Stimulated activated CD8-positive, alpha-beta memory T cell treated with anti-CD3 and anti-CD28 coated beads, Interleukin-4, amount 100 ng/mL, for 1 hour (primary cell): ENCODE measurements at regions not wholly inside any gene's neighbourhood (a gene's known extent, or its start where the extent isn't known, plus 50 kb on each side); places are given as distances from the start of the nearest gene placed in this dataset.
"Not testable (repeated sequence)": the region's sequence is repeated elsewhere in the genome, so short reads cannot be mapped to it uniquely, and the experiment has no call there.

Experiments used
- DNase-seq, 2 donors: peaks; one replicate each; pipeline ENCODE4 v3.0.0-alpha.2; 2020; ENCODE audit warnings: low read depth in 2 of 2, low spot score in 1 of 2

DNA sequence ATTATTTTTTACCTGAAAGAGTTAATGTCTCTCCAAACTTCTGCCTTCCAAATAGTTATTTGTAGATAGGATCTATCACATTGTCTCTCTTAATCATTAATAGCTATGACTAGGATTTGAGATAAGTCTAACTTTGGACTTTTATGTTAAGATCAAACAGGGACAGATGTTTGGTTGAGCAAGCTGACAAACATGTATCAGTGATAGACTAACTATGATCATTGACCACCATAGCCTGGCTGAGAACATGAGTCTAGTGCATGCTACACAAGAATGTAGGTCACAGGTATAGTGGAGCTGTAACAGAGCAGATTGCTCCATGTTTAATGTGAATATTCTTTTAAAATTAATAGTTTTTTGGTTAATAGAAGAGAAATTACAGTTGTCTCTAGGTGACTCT, 52.0 kb downstream of the SYT15B start:
- not testable (repeated sequence) for DNase-seq

DNA sequence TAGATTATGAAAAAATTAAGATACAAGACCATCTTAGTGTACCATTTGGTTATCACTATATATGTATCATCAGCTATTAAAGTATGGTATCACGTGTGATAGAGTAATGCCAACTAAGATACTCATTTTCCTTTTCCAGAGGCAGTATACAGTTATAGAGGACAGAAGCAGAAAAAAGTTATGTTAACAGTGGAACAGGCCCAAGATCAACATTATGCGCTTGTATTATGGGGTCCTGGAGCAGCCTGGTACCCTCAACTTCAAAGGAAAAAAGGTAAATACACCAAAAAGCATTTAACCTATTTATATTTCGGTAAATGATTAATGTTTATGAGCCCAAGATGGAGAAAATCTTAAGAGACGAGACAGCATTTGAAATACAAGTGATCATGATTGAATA, 52.9 kb downstream of the SYT15B start:
- DNase-seq, result not testable (repeated sequence)

DNA sequence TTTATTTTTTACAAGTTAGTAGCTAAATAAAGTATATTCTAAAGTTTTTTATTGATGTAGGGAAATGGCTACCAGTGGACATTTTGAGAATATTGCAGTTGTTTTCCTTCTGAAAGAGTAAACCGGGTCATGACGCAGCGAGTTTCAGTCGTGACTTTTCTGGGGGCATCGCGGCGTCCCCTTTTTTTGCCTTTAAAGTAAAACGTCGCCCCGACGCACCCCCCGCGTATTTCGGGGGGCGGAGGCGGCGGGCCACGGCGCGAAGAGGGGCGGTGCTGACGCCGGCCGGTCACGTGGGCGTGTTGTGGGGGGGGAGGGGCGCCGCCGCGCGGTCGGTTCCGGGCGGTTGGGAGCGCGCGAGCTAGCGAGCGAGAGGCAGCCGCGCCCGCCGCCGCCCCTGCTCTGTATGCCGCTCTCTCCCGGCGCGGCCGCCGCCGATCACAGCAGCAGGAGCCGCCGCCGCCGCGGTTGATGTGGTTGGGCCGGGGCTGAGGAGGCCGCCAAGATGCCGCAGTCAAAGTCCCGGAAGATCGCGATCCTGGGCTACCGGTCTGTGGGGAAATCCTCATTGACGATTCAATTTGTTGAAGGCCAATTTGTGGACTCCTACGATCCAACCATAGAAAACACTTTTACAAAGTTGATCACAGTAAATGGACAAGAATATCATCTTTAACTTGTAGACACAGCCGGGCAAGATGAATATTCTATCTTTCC, 57.5 kb downstream of the SYT15B start:
- DNase-seq, result peak; percentile 35 to 42

DNA sequence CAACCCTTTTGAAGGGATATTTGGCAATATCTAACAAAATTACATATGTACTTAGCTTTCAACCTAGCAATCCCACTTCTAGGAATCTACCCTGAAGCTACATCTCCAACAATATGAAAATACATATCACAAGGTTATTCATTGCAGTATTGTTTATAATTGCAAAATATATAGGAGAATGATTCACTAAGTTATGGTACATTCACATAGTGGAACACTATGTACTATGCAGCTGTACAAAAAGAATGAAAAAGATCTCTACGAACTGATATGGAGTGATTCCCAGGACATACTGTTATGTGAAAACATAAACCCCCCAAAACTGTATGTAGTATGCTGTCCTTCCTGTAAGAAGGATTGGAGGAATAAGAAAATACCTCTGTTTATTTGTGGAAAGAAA, 62.1 kb downstream of the SYT15B start:
- DNase-seq, result not testable (repeated sequence)

DNA sequence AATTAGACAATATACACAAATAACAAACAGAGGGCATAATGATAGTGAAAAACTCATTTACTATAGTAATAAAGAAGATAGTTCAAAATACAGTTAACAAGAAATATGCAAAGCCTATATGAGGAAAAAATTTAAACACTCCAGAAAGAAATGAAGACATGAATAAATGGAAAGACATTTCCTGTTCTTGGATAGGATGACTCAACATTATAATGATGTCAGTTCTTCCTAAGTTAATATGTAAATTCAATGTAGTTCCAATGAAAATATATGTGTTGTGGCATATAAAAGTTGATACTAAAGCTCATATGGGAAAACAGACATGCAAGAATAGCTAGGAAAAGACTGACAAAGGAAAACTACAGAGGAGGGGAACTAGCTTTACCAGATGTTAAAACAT, 63.5 kb downstream of the SYT15B start:
- not testable (repeated sequence) for DNase-seq

DNA sequence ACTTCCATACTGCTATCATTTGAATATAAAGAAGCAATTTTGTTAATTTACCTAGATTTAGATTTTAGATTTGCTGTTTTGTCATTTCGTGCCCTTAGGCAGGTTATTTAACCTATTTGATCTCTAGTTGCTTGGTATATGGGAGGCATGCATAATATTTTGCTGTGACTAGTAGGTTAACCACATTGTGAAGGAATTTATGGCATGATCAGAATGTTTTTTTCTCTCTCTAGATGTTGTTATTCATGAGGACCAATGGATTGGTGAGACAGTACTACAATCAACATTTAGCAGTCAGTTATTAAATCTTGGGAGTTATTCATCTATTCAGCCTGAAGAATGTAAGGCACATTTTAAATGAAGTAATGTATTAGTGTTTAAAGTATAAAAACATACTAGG, 67.2 kb downstream of the SYT15B start:
- DNase-seq, result not testable (repeated sequence)

DNA sequence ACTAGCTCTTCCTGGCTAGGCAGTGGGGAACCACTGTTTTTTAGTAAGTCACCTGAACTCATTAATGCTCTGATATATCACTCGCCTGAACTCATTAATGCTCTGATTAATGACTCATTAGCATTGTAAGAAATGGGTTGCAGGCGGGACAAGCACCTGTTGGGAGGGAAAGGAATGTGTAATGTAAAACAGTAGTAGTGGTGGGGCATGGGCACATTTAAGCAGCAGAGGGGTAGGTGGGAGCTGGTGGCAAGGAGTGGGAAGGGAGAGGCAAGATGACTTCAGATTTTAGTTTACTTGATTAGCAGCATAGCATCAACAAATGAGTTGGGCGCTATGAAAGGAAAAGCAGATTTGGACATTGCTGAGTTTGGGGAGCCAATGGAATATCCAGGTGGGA, 68.2 kb downstream of the SYT15B start:
- DNase-seq, result not testable (repeated sequence)

DNA sequence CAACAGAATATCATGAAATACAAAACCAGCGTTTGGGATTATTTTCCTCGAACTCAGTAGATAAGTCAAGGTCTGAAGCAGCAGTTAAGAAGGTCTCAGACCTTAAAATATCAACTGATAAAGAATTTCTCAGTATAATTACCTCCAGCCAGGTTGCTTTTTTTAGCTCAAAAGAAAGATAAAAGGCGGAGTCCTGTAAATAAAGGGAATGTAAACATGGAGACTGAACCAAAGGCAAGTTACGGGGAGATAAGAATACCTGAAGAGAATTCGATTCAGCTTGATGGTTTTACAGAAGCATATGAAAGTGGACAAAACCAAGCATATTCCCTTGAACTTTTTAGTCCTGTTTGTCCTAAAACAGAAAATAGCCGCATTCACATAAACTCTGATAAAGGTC, 73.1 kb downstream of the SYT15B start:
- not testable (repeated sequence) for DNase-seq

DNA sequence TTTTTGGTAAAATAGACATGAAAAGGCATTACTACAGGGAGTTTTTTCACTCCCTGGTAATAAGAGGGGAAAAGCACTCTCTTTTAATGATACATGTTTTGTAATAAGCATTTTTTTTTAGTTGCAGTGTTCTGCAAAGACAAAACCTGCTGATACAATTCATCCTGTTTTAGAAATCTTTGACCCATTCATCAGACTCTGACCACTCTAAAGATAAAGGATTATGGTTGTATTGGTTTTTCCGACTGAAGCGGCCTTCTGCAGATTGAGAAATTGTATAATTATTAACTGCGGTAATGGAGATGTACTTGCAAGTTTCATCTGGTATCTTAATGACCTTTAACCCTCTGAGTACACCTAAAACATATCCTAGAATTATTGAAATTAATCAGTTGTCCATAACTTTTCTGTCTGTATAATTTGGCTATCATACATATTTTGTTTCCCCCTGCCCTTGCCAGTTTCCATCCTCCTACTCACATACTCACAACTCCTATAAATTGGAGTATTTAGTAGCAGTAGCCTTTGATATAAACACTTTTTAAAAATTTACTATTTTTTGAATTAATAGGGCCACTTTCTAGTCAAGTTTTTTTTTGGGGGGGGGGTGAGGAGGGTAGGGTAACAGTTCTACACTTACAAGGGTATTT, 79.4 kb downstream of the SYT15B start:
- not testable (repeated sequence) for DNase-seq

DNA sequence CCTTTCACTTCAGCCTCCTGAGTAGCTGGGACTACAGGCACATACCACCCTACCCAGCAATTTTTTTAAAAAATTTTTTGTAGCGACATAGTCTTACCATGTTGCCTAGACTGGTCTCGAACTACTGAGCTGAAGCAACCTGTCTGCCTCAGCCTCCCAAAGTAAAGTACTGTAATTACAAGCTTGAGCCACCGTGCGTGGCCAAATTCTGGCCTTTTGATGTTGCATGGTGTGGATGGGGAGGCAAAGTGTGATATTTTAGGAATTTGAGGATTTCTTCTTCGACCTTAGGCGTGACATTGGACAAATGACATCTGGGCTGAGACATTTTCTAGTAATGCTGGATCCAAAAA, 81.8 kb downstream of the SYT15B start:
- DNase-seq, result not testable (repeated sequence)

DNA sequence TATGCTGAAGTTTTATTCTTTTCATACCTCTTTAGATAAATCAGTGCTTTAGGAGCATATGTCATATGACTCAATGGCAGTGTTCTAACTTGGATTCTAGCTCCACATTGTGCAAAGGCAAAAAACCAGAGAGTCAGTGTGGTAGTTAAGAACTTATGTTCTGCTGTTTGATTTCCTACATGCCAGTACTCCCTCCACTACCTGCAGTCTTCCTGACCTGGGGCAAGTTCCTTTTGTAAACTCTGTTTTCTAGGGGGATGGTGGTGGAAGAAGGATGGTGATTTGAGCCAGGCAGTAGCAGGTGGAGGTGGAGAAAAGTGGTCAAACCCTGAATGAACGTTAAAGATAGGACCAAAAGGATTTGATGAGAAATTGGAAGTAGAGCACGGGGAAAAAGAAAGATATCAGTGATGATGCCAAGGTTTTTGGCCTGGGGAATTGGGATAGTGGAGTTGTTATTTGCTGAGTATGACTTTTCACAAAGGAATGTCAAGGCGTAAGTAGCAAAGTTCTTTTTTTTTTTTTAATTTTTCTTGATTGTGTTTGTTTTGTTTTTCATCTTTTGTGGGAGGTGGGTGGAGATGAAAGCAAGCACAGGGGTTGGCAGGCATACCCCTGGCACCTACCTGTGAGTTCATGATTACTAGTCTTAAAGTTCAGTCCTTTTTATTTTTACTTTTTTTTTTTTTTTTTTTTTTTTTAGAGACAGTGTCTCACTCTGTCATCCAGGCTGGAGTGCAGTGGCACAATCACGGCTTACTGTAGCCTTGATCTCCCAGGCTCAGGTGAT, 82.3 kb downstream of the SYT15B start:
- DNase-seq, result not testable (repeated sequence)

DNA sequence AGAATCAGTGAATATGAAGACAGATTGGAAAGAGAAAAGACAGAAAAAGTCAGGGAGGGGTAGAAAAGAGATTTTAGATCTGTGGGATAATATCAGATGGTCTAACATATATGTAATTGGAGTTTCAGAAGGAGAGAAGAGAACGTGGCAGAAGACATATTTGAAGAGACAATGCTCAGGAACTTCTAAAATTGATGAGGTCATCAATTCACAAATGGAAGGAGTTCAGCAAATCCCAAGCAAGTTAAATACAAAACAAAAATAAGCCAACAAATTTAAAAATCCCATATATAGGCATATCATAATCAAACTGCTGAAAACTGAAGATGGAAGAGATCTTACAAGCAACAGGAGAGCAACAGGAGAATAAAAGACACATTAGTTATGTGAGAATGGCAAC, 87.3 kb downstream of the SYT15B start:
- DNase-seq, result not testable (repeated sequence)

DNA sequence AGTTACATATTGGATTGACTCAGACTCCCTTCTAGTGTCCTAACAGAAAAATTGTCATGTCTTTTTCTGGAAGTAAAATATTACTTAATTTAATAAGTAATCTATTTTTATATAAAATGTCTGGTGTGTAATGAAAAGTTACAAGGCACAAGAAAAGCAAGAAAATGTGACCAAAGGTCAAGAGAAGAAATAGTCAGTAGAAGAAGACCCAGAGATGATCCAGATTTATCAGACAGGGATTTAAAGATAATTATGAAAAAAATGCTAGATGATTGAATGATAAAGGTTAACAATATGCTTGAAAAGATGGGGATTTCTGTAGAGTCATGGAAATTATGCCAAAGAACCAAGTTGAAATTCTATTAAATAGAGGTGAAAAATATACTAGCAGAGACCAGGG, 87.8 kb downstream of the SYT15B start:
- not testable (repeated sequence) for DNase-seq

DNA sequence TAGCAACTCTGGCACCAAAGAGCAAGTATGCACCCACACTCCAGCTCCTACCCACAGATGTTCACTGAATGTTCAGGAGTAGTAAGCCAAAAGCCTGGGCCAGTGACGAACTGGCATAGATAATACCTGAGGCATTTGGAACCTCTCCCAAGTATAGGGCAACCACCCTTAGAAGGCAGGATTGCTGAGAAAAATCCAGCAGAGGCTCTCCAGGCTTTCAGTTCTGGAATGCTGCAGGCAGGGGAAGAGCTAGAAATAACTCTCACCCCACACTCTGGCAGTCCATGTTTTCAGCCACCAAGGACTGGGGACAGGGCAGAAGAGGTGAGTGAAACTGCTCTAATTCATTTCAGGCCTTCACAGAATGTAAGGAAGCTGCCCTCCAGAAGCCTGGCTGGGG, 90.3 kb downstream of the SYT15B start:
- not testable (repeated sequence) for DNase-seq

DNA sequence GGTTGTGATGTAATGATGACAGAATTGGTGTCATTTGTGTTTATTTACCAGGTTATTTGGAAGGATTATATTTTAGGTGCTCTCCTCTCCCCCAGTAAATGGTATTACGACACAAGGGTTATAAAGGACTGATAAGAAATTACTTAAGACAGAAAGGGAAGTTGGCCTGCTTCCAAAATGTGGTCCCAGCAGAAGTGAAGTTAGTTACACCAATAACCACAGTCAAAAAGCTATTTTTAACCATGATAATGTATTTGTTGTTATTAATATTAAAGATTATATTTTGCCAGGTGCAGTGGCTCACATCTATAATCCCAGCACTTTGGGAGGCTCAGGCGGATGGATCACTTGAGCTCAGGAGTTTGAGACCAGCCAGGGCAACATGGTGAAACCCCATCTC, 92.5 kb downstream of the SYT15B start:
- DNase-seq, result not testable (repeated sequence)

DNA sequence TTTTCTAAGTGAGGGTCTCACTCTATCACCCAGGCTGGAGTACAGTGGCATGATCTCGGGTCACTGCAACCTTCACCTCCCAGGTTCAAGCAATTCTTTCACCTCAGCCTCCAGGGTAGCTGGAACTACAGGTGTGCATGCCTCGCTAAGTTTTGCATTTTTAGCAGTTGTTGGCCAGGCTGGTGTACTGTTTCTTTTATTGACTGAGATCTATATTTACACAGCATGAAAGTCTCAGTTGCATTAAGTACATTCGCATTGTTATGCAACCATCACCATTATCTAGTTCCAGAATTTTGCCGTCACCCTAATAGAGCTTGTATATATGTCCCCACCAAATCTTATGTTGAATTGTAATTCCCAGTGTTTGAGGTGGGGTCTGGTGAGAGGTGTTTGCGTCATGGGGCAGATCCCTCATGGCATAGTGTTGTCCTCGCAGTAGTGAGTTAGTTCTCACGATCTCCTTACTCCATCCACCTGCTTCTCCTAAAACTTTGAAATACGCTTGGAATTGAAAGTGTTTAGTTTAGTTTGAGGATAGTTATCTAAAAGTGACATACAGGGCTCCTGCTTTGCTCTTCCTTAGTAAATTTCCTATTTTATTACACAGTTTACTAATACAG, 101.3 kb downstream of the SYT15B start:
- DNase-seq, result not testable (repeated sequence)

DNA sequence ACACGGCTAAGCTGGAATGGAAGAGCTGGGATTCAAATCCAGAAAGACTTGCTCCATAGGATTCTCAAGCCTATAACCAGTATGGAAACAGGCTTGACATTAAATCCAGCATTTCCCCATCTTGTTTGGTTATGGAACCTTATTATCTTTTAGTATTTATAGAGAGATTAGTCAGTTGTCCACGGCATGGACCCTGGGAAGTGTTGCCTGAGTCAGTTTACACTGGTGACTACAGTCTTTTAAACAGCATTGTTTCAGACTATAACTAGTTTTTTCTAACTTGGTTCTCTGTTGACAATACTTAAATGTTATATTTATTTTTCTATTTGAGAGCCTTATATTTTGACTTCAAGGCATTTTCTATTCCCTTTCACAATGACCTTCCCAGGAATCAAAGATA, 106.7 kb downstream of the SYT15B start:
- not testable (repeated sequence) for DNase-seq

DNA sequence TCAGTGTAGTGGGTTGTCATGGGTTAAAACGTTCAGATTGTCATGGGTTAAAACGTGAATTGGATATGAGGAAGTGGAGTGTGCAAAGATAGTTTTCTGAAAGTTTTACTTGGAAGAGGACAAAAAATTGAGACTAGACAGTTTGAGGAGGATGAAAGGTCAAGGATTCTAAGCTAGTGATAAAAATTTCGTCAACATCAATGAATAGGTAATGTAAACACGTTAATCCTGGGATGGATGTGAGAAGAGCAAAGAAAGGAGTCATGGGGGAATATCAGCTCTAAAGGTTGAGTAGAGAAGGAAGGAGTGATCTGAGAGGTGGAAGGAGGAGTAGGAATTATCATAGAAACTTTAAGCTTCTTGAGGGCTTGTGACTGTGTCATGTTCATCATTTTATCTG, 109.2 kb downstream of the SYT15B start:
- not testable (repeated sequence) for DNase-seq

DNA sequence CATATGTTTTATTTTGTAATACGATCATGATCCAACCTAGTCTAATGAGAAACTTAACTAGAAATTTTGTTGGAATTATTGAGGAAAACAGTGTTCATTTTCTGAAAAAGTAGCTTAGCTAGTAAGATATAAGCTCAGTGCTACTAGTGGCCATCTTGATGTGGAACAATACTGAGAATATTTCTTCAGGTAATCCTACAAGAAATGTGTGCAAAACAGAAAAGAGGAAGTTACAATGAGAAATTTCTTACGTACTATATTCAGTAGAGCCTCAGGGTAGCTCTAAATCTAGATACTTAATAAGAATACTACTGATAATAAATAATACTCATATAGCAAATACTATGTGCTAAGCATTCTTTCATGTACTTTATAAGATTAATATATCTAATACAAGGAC, 114.8 kb downstream of the SYT15B start:
- DNase-seq, result not testable (repeated sequence)

DNA sequence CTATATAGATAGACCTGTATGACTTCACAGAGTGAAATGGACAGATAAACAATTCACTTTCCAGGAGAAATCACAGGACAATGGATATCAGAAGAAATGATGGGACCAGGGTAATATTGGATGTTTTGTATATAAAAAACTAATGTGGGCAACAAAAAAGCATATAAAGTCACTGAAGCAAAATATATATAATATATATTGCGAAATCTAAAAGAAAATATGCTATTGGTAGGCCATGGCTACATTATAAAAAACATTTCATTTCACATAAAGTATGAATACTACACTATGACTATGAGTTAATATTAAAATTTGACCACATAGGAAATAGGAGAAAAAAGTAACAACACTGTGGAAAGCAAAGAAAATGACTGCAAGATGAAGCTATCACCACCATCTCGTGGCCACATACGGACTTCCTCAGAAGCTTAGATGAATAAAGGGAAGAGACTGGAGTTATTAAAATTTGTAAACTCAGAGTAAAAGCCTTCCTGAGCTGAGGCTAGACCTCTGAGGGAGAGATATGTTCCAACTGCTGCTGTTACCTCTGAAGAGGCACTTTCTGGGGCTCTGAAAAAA, 115.8 kb downstream of the SYT15B start:
- not testable (repeated sequence) for DNase-seq

DNA sequence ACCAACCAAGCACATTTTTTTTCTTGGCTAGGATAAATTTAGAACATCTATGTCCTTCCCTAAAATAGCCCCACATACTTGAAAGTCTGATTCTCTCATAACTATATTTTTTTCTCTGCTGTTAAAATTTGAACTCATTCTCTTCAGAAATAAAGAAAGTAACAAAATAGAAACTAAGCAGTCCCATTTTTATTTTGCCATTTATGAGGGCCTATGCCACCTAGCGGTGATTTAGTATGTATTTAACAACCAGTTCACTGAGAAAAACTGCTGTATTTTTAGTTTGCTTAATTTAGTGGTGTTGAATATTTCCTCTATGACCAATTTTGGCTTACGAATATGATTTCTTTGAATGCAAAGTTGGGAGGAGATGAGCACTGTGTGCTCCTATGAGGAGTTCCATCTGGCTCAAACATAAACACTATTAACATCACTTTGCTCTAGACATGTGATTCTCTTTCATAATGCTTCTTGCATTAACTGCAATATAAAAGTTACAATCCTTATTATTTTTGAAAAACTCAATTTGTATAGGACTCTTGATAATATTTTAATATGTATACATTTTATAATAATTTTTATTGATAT, 116.6 kb downstream of the SYT15B start:
- not testable (repeated sequence) for DNase-seq
